ENCODE measurements at regions not wholly inside any gene's neighbourhood (a gene's known extent, or its start where the extent isn't known, plus 50 kb on each side); places are given as distances from the start of the nearest gene placed in this dataset.
"Not testable (repeated sequence)": the region's sequence is repeated elsewhere in the genome, so short reads cannot be mapped to it uniquely, and the experiment has no call there.

- ATAC-seq (ENCODE audit: low read depth); H3K9me3 ChIP-seq (ENCODE audit: severe bottlenecking); H3K4me1 ChIP-seq (ENCODE audit: insufficient read depth, poor library complexity, severe bottlenecking); H3K36me3 ChIP-seq (ENCODE audit: low read depth); DNase-seq (ENCODE audit: low spot score); H3K27ac ChIP-seq (ENCODE audit: poor library complexity, severe bottlenecking); H3K4me3 ChIP-seq (ENCODE audit: severe bottlenecking); H3K27me3 ChIP-seq (ENCODE audit: insufficient read depth, poor library complexity, severe bottlenecking): not testable (repeated sequence)
These were observed 51.0 kb upstream of the CDYL start for GRCh38 chr6:4725136-4725760.

- DNase-seq (ENCODE audit: low spot score); H3K27me3 ChIP-seq (ENCODE audit: insufficient read depth, poor library complexity, severe bottlenecking); H3K27ac ChIP-seq (ENCODE audit: poor library complexity, severe bottlenecking); ATAC-seq (ENCODE audit: low read depth); H3K4me1 ChIP-seq (ENCODE audit: insufficient read depth, poor library complexity, severe bottlenecking); H3K36me3 ChIP-seq (ENCODE audit: low read depth); H3K4me3 ChIP-seq (ENCODE audit: severe bottlenecking); H3K9me3 ChIP-seq (ENCODE audit: severe bottlenecking): not testable (repeated sequence)
These were observed 51.5 kb upstream of the CDYL start for GRCh38 chr6:4724727-4725126.

- DNase-seq (ENCODE audit: low spot score) (no peak), ATAC-seq (ENCODE audit: low read depth) (no peak)
- Histone ChIP-seq H3K9me3 (ENCODE audit: severe bottlenecking) (peaks cover 4% of the 10 kb centered on the region), H3K27ac (ENCODE audit: poor library complexity, severe bottlenecking) (no peak overlapping the region), H3K27me3 (ENCODE audit: insufficient read depth, poor library complexity, severe bottlenecking) (no peaks in the 10 kb centered on the region), H3K4me1 (ENCODE audit: insufficient read depth, poor library complexity, severe bottlenecking) (no peaks in the 10 kb centered on the region), H3K4me3 (ENCODE audit: severe bottlenecking) (no peak overlapping the region), H3K36me3 (ENCODE audit: low read depth) (no peaks in the 10 kb centered on the region)
- TF ChIP-seq CTCF (IDR thresholded peaks at IDR 0.05; ENCODE audit: poor library complexity, severe bottlenecking), result no peak
These were observed 52.8 kb upstream of the CDYL start for GRCh38 chr6:4723383-4723782.

GRCh38 chr6:4721368-4721767, 54.8 kb upstream of the CDYL start:
- H3K27me3 ChIP-seq (ENCODE audit: insufficient read depth, poor library complexity, severe bottlenecking); H3K36me3 ChIP-seq (ENCODE audit: low read depth); DNase-seq (ENCODE audit: low spot score); H3K9me3 ChIP-seq (ENCODE audit: severe bottlenecking); H3K4me3 ChIP-seq (ENCODE audit: severe bottlenecking); ATAC-seq (ENCODE audit: low read depth); H3K27ac ChIP-seq (ENCODE audit: poor library complexity, severe bottlenecking); H3K4me1 ChIP-seq (ENCODE audit: insufficient read depth, poor library complexity, severe bottlenecking): not testable (repeated sequence)

- TF ChIP-seq CTCF (IDR thresholded peaks at IDR 0.05; ENCODE audit: poor library complexity, severe bottlenecking), result no peak
- Histone ChIP-seq H3K36me3 (ENCODE audit: low read depth) (no peaks in the 10 kb centered on the region), H3K4me3 (ENCODE audit: severe bottlenecking) (no peak overlapping the region), H3K4me1 (ENCODE audit: insufficient read depth, poor library complexity, severe bottlenecking) (peaks cover 5% of the 10 kb centered on the region), H3K27ac (ENCODE audit: poor library complexity, severe bottlenecking) (no peak overlapping the region), H3K27me3 (ENCODE audit: insufficient read depth, poor library complexity, severe bottlenecking) (no peaks in the 10 kb centered on the region), H3K9me3 (ENCODE audit: severe bottlenecking) (no peaks in the 10 kb centered on the region)
- ATAC-seq (ENCODE audit: low read depth), result no peak
- DNase-seq (ENCODE audit: low spot score), result no peak
These were observed 56.7 kb upstream of the CDYL start for GRCh38 chr6:4719491-4719890.

- no peak overlapping the region for H3K4me3 ChIP-seq (ENCODE audit: severe bottlenecking)
- peaks cover 5% of the 10 kb centered on the region for H3K4me1 ChIP-seq (ENCODE audit: insufficient read depth, poor library complexity, severe bottlenecking)
- DNase-seq (ENCODE audit: low spot score) (no peak), ATAC-seq (ENCODE audit: low read depth) (no peak)
- H3K9me3 ChIP-seq (ENCODE audit: severe bottlenecking), result no peaks in the 10 kb centered on the region
- H3K27ac ChIP-seq (ENCODE audit: poor library complexity, severe bottlenecking), result no peak overlapping the region
- no peaks in the 10 kb centered on the region for H3K27me3 ChIP-seq (ENCODE audit: insufficient read depth, poor library complexity, severe bottlenecking)
- no peaks in the 10 kb centered on the region for H3K36me3 ChIP-seq (ENCODE audit: low read depth)
- TF ChIP-seq CTCF (IDR thresholded peaks at IDR 0.05; ENCODE audit: poor library complexity, severe bottlenecking), result no peak
These were observed 58.3 kb upstream of the CDYL start for GRCh38 chr6:4717856-4718255.

All from RWPE2 (cell line).